IMR-90 (cell line): ENCODE measurements at regions not wholly inside any gene's neighbourhood (a gene's known extent, or its start where the extent isn't known, plus 50 kb on each side); places are given as distances from the start of the nearest gene placed in this dataset.

ENCODE experiments used
- ATAC-seq: fragments of 200-7000 bp; cut with Tn5 transposase; 2 replicates; pipeline ENCODE4 v1.9.1; 2020; ENCODE audit warnings: low read depth, mild to moderate bottlenecking, moderate library complexity
- BruUV-seq: library from RNA; stranded (reverse); fragments of 400-500 nt; replicated peaks from 2 replicates; lab custom pipeline; 2021; lab: Mats Ljungman, UMichigan
- CTCF ChIA-PET: fragments of 300-600 bp; formaldehyde crosslinking; extraction: SDS; loops from one replicate; lab custom pipeline; 2021; ENCODE audit warnings: antibody characterized with exemption; lab: Yijun Ruan, JAX
- POLR2A ChIA-PET: fragments of 300-600 bp; sonication (Branson Sonifier 250); formaldehyde crosslinking; loops from one replicate; lab custom pipeline; 2022; ENCODE audit warnings: antibody characterized with exemption; ENCODE audit not compliant: unreplicated experiment; lab: Charles Lee
- DNase-seq: peaks from one replicate; pipeline ENCODE4 v3.0.0; 2013
- H2AFZ ChIP-seq: replicated peaks from 2 replicates; pipeline ENCODE3; 2013; ENCODE audit warnings: low read length, mild to moderate bottlenecking; ENCODE audit not compliant: poor library complexity
- H2AK5ac ChIP-seq: 2 replicates; pipeline ENCODE4 v1.6.1; 2013; ENCODE audit warnings: low read depth, low read length, inconsistent platforms
- H2AK9ac ChIP-seq: replicated peaks from 2 replicates; pipeline ENCODE3; 2013; ENCODE audit warnings: mild to moderate bottlenecking, low read depth, low read length, moderate library complexity; ENCODE audit not compliant: poor library complexity
- H2BK120ac ChIP-seq: 2 replicates; pipeline ENCODE4 v1.6.1; 2013; ENCODE audit warnings: low read depth, low read length, inconsistent platforms
- H2BK15ac ChIP-seq: 3 replicates; pipeline ENCODE4 v1.6.1; 2013; ENCODE audit warnings: low read depth, low read length, inconsistent platforms
- H2BK20ac ChIP-seq: 2 replicates; pipeline ENCODE4 v1.6.1; 2013; ENCODE audit warnings: low read depth, mild to moderate bottlenecking, inconsistent platforms, low read length, moderate library complexity
- H2BK5ac ChIP-seq: 2 replicates; pipeline ENCODE4 v1.6.1; 2013; ENCODE audit warnings: mild to moderate bottlenecking, low read depth, low read length, inconsistent platforms; ENCODE audit not compliant: poor library complexity, severe bottlenecking
- H3K14ac ChIP-seq: replicated peaks from 2 replicates; pipeline ENCODE4 v1.6.1; 2013; ENCODE audit warnings: low read depth, low read length, inconsistent platforms
- H3K18ac ChIP-seq: 2 replicates; pipeline ENCODE4 v1.6.1; 2013; ENCODE audit warnings: low read depth, low read length, control low read depth
- H3K23ac ChIP-seq: 2 replicates; pipeline ENCODE4 v1.6.1; 2013; ENCODE audit warnings: low read depth, low read length, inconsistent platforms
- H3K27ac ChIP-seq: 2 replicates; pipeline ENCODE4 v1.5.1; 2013; ENCODE audit warnings: mild to moderate bottlenecking, control low read depth, low read length; ENCODE audit not compliant: insufficient read depth
- H3K27me3 ChIP-seq: 2 replicates; pipeline ENCODE4 v1.6.1; 2013; ENCODE audit warnings: low read length; ENCODE audit not compliant: control insufficient read depth, insufficient read depth
- H3K36me3 ChIP-seq: 2 replicates; pipeline ENCODE4 v1.6.1; 2013; ENCODE audit warnings: low read length, mixed read lengths; ENCODE audit not compliant: control insufficient read depth, insufficient read depth
- H3K4ac ChIP-seq: 2 replicates; pipeline ENCODE4 v1.6.1; 2013; ENCODE audit warnings: low read depth, low read length, inconsistent platforms
- H3K4me1 ChIP-seq: 2 replicates; pipeline ENCODE4 v1.6.1; 2013; ENCODE audit warnings: low read length, mixed read lengths; ENCODE audit not compliant: control insufficient read depth, insufficient read depth
- H3K4me2 ChIP-seq: 2 replicates; pipeline ENCODE4 v1.6.1; 2013; ENCODE audit warnings: low read depth, mild to moderate bottlenecking, control low read depth, low read length, moderate library complexity
- H3K4me3 ChIP-seq: 2 replicates; pipeline ENCODE4 v1.5.1; 2013; ENCODE audit warnings: low read depth, mild to moderate bottlenecking, control low read depth, low read length, moderate library complexity; ENCODE audit not compliant: insufficient read depth
- H3K56ac ChIP-seq: 2 replicates; pipeline ENCODE4 v1.6.1; 2013; ENCODE audit warnings: low read length, inconsistent platforms; ENCODE audit not compliant: insufficient read depth; ENCODE audit errors: extremely low read depth
- H3K79me1 ChIP-seq, 2 experiments: 2 replicates each; pipeline ENCODE4 v1.6.1; 2013; ENCODE audit warnings: low read length in 2 of 2, inconsistent platforms in 1 of 2, low read depth in 1 of 2
- H3K9ac ChIP-seq: 2 replicates; pipeline ENCODE4 v1.6.1; 2013; ENCODE audit warnings: low read depth, low read length, control low read depth
- H3K9me1 ChIP-seq: 2 replicates; pipeline ENCODE4 v1.6.1; 2013; ENCODE audit warnings: low read length, inconsistent platforms; ENCODE audit not compliant: insufficient read depth
- H3K9me3 ChIP-seq: 2 replicates; pipeline ENCODE4 v1.6.1; 2013; ENCODE audit warnings: low read length; ENCODE audit not compliant: control insufficient read depth, insufficient read depth
- H4K20me1 ChIP-seq: 2 replicates; pipeline ENCODE4 v1.6.1; 2013; ENCODE audit warnings: low read length, inconsistent platforms; ENCODE audit not compliant: insufficient read depth
- H4K5ac ChIP-seq: 2 replicates; pipeline ENCODE4 v1.6.1; 2013; ENCODE audit warnings: mild to moderate bottlenecking, low read depth, low read length, control low read depth
- H4K8ac ChIP-seq, 2 experiments: 2 replicates each; pipeline ENCODE4 v1.6.1; 2013; ENCODE audit warnings: low read depth in 2 of 2, low read length in 2 of 2, control low read depth in 1 of 2, inconsistent platforms in 1 of 2
- H4K91ac ChIP-seq: 2 replicates; pipeline ENCODE4 v1.6.1; 2013; ENCODE audit warnings: low read depth, low read length, inconsistent platforms; ENCODE audit not compliant: insufficient read depth
- BHLHE40 ChIP-seq: fragments of 150-350 bp; IDR thresholded peaks from 2 replicates; pipeline ENCODE4 v1.6.1; 2016; ENCODE audit warnings: mild to moderate bottlenecking, low read depth, low read length
- CEBPB ChIP-seq: IDR thresholded peaks from 2 replicates; pipeline ENCODE4 v1.6.1; 2012; ENCODE audit warnings: low read depth, low read length, improper control_type of control experiment
- CHD1 ChIP-seq: IDR thresholded peaks from 2 replicates; pipeline ENCODE4 v1.6.1; 2012; ENCODE audit warnings: low read depth, low read length, improper control_type of control experiment
- ELK1 ChIP-seq: fragments of 150-350 bp; IDR thresholded peaks from 2 replicates; pipeline ENCODE4 v1.6.1; 2016; ENCODE audit warnings: low read depth, mild to moderate bottlenecking, low read length, moderate library complexity, borderline replicate concordance
- FOS ChIP-seq: fragments of 150-350 bp; IDR thresholded peaks from 2 replicates; pipeline ENCODE4 v1.6.1; 2016; ENCODE audit warnings: low read depth, low read length
- MAFK ChIP-seq: IDR thresholded peaks from 2 replicates; pipeline ENCODE4 v1.6.1; 2012; ENCODE audit warnings: low read depth, low read length, improper control_type of control experiment
- MAZ ChIP-seq: IDR thresholded peaks from 2 replicates; pipeline ENCODE4 v1.6.1; 2012; ENCODE audit warnings: low read depth, mild to moderate bottlenecking, low read length, improper control_type of control experiment, moderate library complexity, borderline replicate concordance
- MXI1 ChIP-seq: IDR thresholded peaks from 2 replicates; pipeline ENCODE4 v1.6.1; 2012; ENCODE audit warnings: low read depth, mild to moderate bottlenecking, low read length, moderate library complexity, borderline replicate concordance
- NFE2L2 ChIP-seq: fragments of 150-350 bp; IDR thresholded peaks from 2 replicates; pipeline ENCODE4 v1.6.1; 2016; ENCODE audit warnings: low read depth, mild to moderate bottlenecking, low read length
- POLR2A ChIP-seq: IDR thresholded peaks from 2 replicates; pipeline ENCODE4 v1.6.1; 2012; ENCODE audit warnings: mild to moderate bottlenecking, low read depth, low read length
- RAD21 ChIP-seq: IDR thresholded peaks from 2 replicates; pipeline ENCODE4 v1.6.1; 2012; ENCODE audit warnings: low read length, improper control_type of control experiment
- RCOR1 ChIP-seq: IDR thresholded peaks from 2 replicates; pipeline ENCODE4 v1.6.1; 2012; ENCODE audit warnings: mild to moderate bottlenecking, low read length, improper control_type of control experiment; ENCODE audit not compliant: insufficient replicate concordance
- RFX5 ChIP-seq: IDR thresholded peaks from 2 replicates; pipeline ENCODE4 v1.8.0; 2012; ENCODE audit warnings: low read depth, mild to moderate bottlenecking, low read length, moderate library complexity
- SMC3 ChIP-seq: fragments of 150-350 bp; IDR thresholded peaks from 2 replicates; pipeline ENCODE4 v1.6.1; 2016; ENCODE audit warnings: low read depth, mild to moderate bottlenecking, antibody characterized with exemption, low read length, moderate library complexity
- dilution Hi-C: fragments of 300-500 bp; cut with HindIII; formaldehyde crosslinking; loops from one replicate; pipeline ENCODE4 v1.14.3; 2018; ENCODE audit warnings: low sequenced_read_pairs; ENCODE audit not compliant: unreplicated experiment
- in situ Hi-C: fragments of 300-500 bp; cut with MboI; formaldehyde crosslinking; loops from 3 replicates; pipeline ENCODE4 v1.14.3; 2019; ENCODE audit warnings: low sequenced_read_pairs, inconsistent platforms, mixed read lengths
- intact Hi-C: fragments of 100-400 bp; cut with micrococcal nuclease; formaldehyde crosslinking; loops from 2 replicates; pipeline ENCODE4 v1.10.0; 2022
- TF ChIP-seq, protein P1 (sequence below): fragments of 150-350 bp; IDR thresholded peaks from 2 replicates; pipeline ENCODE4 v1.6.1; 2017; ENCODE audit warnings: mild to moderate bottlenecking, antibody characterized with exemption, low read length, low read depth
- TF ChIP-seq, protein P2 (sequence below): conservative IDR thresholded peaks from 2 replicates; pipeline ENCODE4 v1.5.1; 2012; ENCODE audit warnings: mild to moderate bottlenecking, low read depth, low read length, improper control_type of control experiment

GRCh38 chr2:189982087-189982486 lies 80.4 kb downstream of the MSTN start:
- Histone ChIP-seq H3K36me3 (no peaks in the 10 kb centered on the region), H3K14ac (no peak overlapping the region), H3K23ac (no peak overlapping the region), H3K9me1 (no peaks in the 10 kb centered on the region), H3K9me3 (peaks cover 17% of the 10 kb centered on the region), H2AFZ (no peak overlapping the region), H2AK5ac (no peak overlapping the region), H3K27ac (no peak overlapping the region), H2BK15ac (no peak overlapping the region), H3K9ac (no peak overlapping the region), H3K4me1 (no peaks in the 10 kb centered on the region), H4K8ac (no peak overlapping the region), H3K4me3 (no peak overlapping the region), H3K4ac (no peak overlapping the region), H2AK9ac (no peak overlapping the region), H4K5ac (no peak overlapping the region), H2BK20ac (no peak overlapping the region), H3K18ac (no peak overlapping the region), H3K56ac (no peak overlapping the region), H4K20me1 (no peaks in the 10 kb centered on the region), H4K91ac (no peak overlapping the region), H3K79me1 (no peaks in the 10 kb centered on the region), H2BK120ac (no peak overlapping the region), H3K27me3 (no peaks in the 10 kb centered on the region), H2BK5ac (no peak overlapping the region), H3K4me2 (no peak overlapping the region)
- ATAC-seq (no peak), DNase-seq (no peak)
- intact Hi-C loops (no loop called here), in situ Hi-C loops (no loop called here), dilution Hi-C loops (no loop called here)
- TF ChIP-seq RAD21 (no peak), MAZ (no peak), BHLHE40 (no peak), SMC3 (no peak), NFE2L2 (no peak), MAFK (no peak), RFX5 (no peak), POLR2A (no peak), ELK1 (no peak), FOS (no peak), MXI1 (no peak), CHD1 (no peak), RCOR1 (no peak), CEBPB (no peak)
- TF ChIP-seq, protein P1, sequence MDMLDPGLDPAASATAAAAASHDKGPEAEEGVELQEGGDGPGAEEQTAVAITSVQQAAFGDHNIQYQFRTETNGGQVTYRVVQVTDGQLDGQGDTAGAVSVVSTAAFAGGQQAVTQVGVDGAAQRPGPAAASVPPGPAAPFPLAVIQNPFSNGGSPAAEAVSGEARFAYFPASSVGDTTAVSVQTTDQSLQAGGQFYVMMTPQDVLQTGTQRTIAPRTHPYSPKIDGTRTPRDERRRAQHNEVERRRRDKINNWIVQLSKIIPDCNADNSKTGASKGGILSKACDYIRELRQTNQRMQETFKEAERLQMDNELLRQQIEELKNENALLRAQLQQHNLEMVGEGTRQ = no peak
- TF ChIP-seq, protein P2, sequence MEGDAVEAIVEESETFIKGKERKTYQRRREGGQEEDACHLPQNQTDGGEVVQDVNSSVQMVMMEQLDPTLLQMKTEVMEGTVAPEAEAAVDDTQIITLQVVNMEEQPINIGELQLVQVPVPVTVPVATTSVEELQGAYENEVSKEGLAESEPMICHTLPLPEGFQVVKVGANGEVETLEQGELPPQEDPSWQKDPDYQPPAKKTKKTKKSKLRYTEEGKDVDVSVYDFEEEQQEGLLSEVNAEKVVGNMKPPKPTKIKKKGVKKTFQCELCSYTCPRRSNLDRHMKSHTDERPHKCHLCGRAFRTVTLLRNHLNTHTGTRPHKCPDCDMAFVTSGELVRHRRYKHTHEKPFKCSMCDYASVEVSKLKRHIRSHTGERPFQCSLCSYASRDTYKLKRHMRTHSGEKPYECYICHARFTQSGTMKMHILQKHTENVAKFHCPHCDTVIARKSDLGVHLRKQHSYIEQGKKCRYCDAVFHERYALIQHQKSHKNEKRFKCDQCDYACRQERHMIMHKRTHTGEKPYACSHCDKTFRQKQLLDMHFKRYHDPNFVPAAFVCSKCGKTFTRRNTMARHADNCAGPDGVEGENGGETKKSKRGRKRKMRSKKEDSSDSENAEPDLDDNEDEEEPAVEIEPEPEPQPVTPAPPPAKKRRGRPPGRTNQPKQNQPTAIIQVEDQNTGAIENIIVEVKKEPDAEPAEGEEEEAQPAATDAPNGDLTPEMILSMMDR = no peak
- BruUV-seq = no TSS peak
- ChIA-PET POLR2A (no interaction called here), CTCF (interaction anchor here (0.6 kb wide), 1 partner anchor 186 kb away, joined by 3 read pairs; no protein-coding TSS in a partner anchor)
